WTC11 (cell line): ENCODE measurements at regions not wholly inside any gene's neighbourhood (a gene's known extent, or its start where the extent isn't known, plus 50 kb on each side); places are given as distances from the start of the nearest gene placed in this dataset.

Experiments
- ATAC-seq: fragments of 200-7000 bp; cut with Tn5 transposase; 2 replicates; pipeline ENCODE4 v1.10.0; 2021; ENCODE audit warnings: mild to moderate bottlenecking, moderate library complexity
- CTCF ChIA-PET: fragments of 300-600 bp; sonication (Branson Sonifier 250); formaldehyde crosslinking; loops from one replicate; lab custom pipeline; 2021; ENCODE audit warnings: antibody characterized with exemption; lab: Charles Lee
- POLR2A ChIA-PET: fragments of 350-600 bp; sonication (Branson Sonifier 250); formaldehyde crosslinking; loops from one replicate; lab custom pipeline; 2021; ENCODE audit warnings: antibody characterized with exemption; lab: Charles Lee
- DNase-seq: peaks from one replicate; pipeline ENCODE4 v3.0.0; 2021; ENCODE audit warnings: low spot score
- H3K27ac Mint-ChIP-seq: 2 replicates; pipeline ENCODE4 v1.8.0; 2021; ENCODE audit warnings: mixed read lengths
- H3K27me3 Mint-ChIP-seq: 2 replicates; pipeline ENCODE4 v1.8.0; 2021; ENCODE audit warnings: low read depth, mild to moderate bottlenecking, moderate library complexity, mixed read lengths
- H3K36me3 Mint-ChIP-seq: 2 replicates; pipeline ENCODE4 v1.8.0; 2021; ENCODE audit warnings: mixed read lengths
- H3K4me1 Mint-ChIP-seq: 2 replicates; pipeline ENCODE4 v1.8.0; 2022; ENCODE audit warnings: mixed read lengths
- H3K4me3 Mint-ChIP-seq: 2 replicates; pipeline ENCODE4 v1.8.0; 2021; ENCODE audit warnings: mild to moderate bottlenecking, moderate library complexity, mixed read lengths
- H3K9me3 Mint-ChIP-seq: 2 replicates; pipeline ENCODE4 v1.8.0; 2021; ENCODE audit warnings: mixed read lengths
- E2F4 ChIP-seq: sonication (generic); formaldehyde crosslinking; IDR thresholded peaks from 2 replicates; pipeline ENCODE4 v1.8.1; 2022; ENCODE audit warnings: low read depth, mild to moderate bottlenecking, moderate library complexity, missing genetic modification reagents, borderline replicate concordance
- GABPB1 ChIP-seq: sonication (generic); formaldehyde crosslinking; IDR thresholded peaks from 2 replicates; pipeline ENCODE4 v1.8.1; 2023; ENCODE audit warnings: mild to moderate bottlenecking, missing genetic modification reagents
- HMGA2 ChIP-seq: fragments of 250-450 bp; sonication (Bioruptor Pico); IDR thresholded peaks from 2 replicates; pipeline ENCODE4 v1.4.0; 2021; ENCODE audit warnings: mild to moderate bottlenecking, moderate library complexity
- IRF2 ChIP-seq: sonication (generic); formaldehyde crosslinking; IDR thresholded peaks from 2 replicates; pipeline ENCODE4 v1.8.0; 2022; ENCODE audit warnings: low read depth, missing genetic modification reagents, borderline replicate concordance
- JUN ChIP-seq: sonication (generic); formaldehyde crosslinking; IDR thresholded peaks from 2 replicates; pipeline ENCODE4 v1.8.0; 2023; ENCODE audit warnings: mild to moderate bottlenecking, missing genetic modification reagents
- MXD4 ChIP-seq: fragments of 250-450 bp; sonication (Bioruptor Pico); IDR thresholded peaks from 2 replicates; pipeline ENCODE4 v1.8.0; 2021; ENCODE audit warnings: mild to moderate bottlenecking, moderate library complexity, borderline replicate concordance
- NFE2L1 ChIP-seq: sonication (generic); formaldehyde crosslinking; IDR thresholded peaks from 2 replicates; pipeline ENCODE4 v1.8.1; 2023; ENCODE audit warnings: missing genetic modification reagents
- SOX15 ChIP-seq: fragments of 250-450 bp; sonication (Bioruptor Pico); IDR thresholded peaks from 2 replicates; pipeline ENCODE4 v1.9.0; 2021; ENCODE audit warnings: mild to moderate bottlenecking
- TEAD1 ChIP-seq: sonication (generic); formaldehyde crosslinking; IDR thresholded peaks from 2 replicates; pipeline ENCODE4 v1.8.0; 2022; ENCODE audit warnings: mild to moderate bottlenecking, missing genetic modification reagents
- ZBTB21 ChIP-seq: sonication (generic); formaldehyde crosslinking; IDR thresholded peaks from 2 replicates; pipeline ENCODE4 v1.8.1; 2023; ENCODE audit warnings: mild to moderate bottlenecking, missing genetic modification reagents, borderline replicate concordance
- ZNF121 ChIP-seq: sonication (generic); formaldehyde crosslinking; IDR thresholded peaks from 2 replicates; pipeline ENCODE4 v1.8.0; 2023; ENCODE audit warnings: missing genetic modification reagents
- ZNF138 ChIP-seq: sonication (generic); formaldehyde crosslinking; conservative IDR thresholded peaks from 2 replicates; pipeline ENCODE4 v1.8.1; 2022; ENCODE audit warnings: mild to moderate bottlenecking, moderate library complexity, missing genetic modification reagents
- ZNF219 ChIP-seq: sonication (generic); formaldehyde crosslinking; IDR thresholded peaks from 2 replicates; pipeline ENCODE4 v1.8.0; 2023; ENCODE audit warnings: missing genetic modification reagents, mild to moderate bottlenecking, borderline replicate concordance
- ZNF396 ChIP-seq: fragments of 250-450 bp; sonication (Bioruptor Pico); IDR thresholded peaks from 2 replicates; pipeline ENCODE4 v1.8.0; 2021; ENCODE audit warnings: mild to moderate bottlenecking, moderate library complexity, borderline replicate concordance
- ZNF416 ChIP-seq: fragments of 250-450 bp; sonication (Bioruptor Pico); IDR thresholded peaks from 2 replicates; pipeline ENCODE4 v1.9.0; 2021; ENCODE audit warnings: mild to moderate bottlenecking, inconsistent platforms
- ZNF512 ChIP-seq: sonication (generic); formaldehyde crosslinking; IDR thresholded peaks from 2 replicates; pipeline ENCODE4 v1.8.1; 2022; ENCODE audit warnings: missing genetic modification reagents, borderline replicate concordance
- ZNF671 ChIP-seq: fragments of 250-450 bp; sonication (Bioruptor Pico); IDR thresholded peaks from 2 replicates; pipeline ENCODE4 v1.8.0; 2021; ENCODE audit warnings: mild to moderate bottlenecking
- ZSCAN18 ChIP-seq: fragments of 250-450 bp; sonication (Bioruptor Pico); IDR thresholded peaks from 2 replicates; pipeline ENCODE4 v2.1.2; 2022; ENCODE audit warnings: mild to moderate bottlenecking, moderate library complexity
- TF ChIP-seq, protein P1 (sequence below): fragments of 250-450 bp; sonication (Bioruptor Pico); conservative IDR thresholded peaks from 2 replicates; pipeline ENCODE4 v1.9.0; 2021; ENCODE audit warnings: mild to moderate bottlenecking
- TF ChIP-seq, protein P2 (sequence below): sonication (generic); formaldehyde crosslinking; IDR thresholded peaks from 2 replicates; pipeline ENCODE4 v1.8.1; 2023; ENCODE audit warnings: mild to moderate bottlenecking, missing genetic modification reagents
- TF ChIP-seq, protein P3 (sequence below): sonication (generic); formaldehyde crosslinking; IDR thresholded peaks from 2 replicates; pipeline ENCODE4 v1.8.1; 2022; ENCODE audit warnings: low read depth, missing genetic modification reagents, borderline replicate concordance
- TF ChIP-seq, protein P4 (sequence below): sonication (generic); formaldehyde crosslinking; IDR thresholded peaks from 2 replicates; pipeline ENCODE4 v1.8.0; 2022; ENCODE audit warnings: mild to moderate bottlenecking, missing genetic modification reagents
- TF ChIP-seq, protein P5 (sequence below): fragments of 250-450 bp; sonication (Bioruptor Pico); IDR thresholded peaks from 2 replicates; pipeline ENCODE4 v1.9.0; 2021; ENCODE audit warnings: mild to moderate bottlenecking

DNA sequence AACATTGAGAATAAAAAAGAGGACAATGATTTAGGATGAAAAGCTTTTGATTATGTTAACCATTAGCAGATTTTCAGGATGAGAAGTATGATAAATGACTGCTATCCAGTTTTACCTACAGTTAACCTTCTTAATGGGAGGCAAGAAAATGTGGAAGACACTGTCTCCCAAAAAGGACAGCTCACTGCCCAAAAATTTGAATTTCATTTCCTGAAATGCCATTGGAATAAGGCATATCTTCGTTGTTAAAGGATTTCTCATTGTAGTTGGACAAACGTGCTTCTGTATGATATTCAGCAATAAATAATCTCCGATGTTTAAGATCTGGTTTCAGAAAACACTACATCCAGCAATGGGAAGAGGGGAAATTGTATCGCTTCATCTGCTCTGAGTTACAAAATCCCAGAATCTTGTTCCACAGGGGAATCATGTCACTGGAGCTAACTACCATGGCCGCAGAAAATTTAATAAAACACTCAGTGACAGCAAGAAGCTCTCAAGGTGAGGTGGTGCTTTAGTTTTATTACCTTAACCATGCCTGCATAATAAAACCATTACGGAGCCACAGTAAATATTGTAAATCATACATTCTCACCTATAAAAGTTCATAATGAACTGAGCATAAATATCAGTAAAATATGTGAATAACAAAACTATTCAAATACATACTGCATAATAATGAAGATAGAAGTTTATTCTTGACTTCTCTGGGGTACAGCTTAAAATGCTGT is 552.3 kb downstream of the PCDH7 start:
- CTCF ChIA-PET = no interaction called here
- no peaks in the 10 kb centered on the region for H3K27me3 Mint-ChIP-seq
- ATAC-seq = no peak

DNA sequence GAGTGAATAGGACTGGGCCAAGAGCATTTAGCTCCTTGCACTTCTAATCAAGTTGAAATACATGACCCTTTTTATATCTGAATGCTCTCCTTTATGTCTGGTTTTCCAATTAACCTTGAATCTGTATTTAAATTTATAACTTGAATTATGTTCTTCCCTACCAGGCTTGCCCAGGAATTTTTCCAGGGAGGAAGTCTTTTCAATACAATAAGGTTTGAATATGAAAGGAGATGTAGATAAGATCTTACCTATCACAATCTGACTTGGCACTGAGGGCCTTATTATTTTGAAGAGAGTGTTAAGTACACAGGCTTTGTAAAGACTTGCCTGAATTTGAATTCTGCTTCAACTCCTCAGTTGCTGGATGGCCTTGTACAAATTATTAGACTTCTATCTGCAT is 555.7 kb downstream of the PCDH7 start:
- H3K9me3 Mint-ChIP-seq = peaks cover 18% of the 10 kb centered on the region
- H3K27me3 Mint-ChIP-seq = no peaks in the 10 kb centered on the region
- H3K4me1 Mint-ChIP-seq = peaks cover 12% of the 10 kb centered on the region
- ATAC-seq = peak; percentile 36; the same call in 1 of the 2 replicates
- no peak for DNase-seq
- no peak overlapping the region for H3K4me3 Mint-ChIP-seq
- no peak overlapping the region for H3K27ac Mint-ChIP-seq
- 0 out of 2 replicates have a peak, but pooled peaks cover 4% of the 10 kb centered on the region for H3K36me3 Mint-ChIP-seq
- POLR2A ChIA-PET = no interaction called here
- CTCF ChIA-PET = no interaction called here
- TF ChIP-seq ZNF121 (CRISPR knock-in tag) (no peak), TEAD1 (CRISPR knock-in tag) (no peak), MXD4 (CRISPR knock-in tag) (no peak), ZNF671 (CRISPR knock-in tag) (no peak), ZSCAN18 (CRISPR knock-in tag) (no peak), ZNF219 (CRISPR knock-in tag) (no peak), ZBTB21 (CRISPR knock-in tag) (no peak), ZNF416 (CRISPR knock-in tag) (no peak), JUN (CRISPR knock-in tag) (no peak), ZNF396 (CRISPR knock-in tag) (no peak), HMGA2 (no peak), GABPB1 (CRISPR knock-in tag) (no peak), ZNF138 (CRISPR knock-in tag) (no peak), E2F4 (CRISPR knock-in tag) (no peak)
- TF ChIP-seq, protein P1, sequence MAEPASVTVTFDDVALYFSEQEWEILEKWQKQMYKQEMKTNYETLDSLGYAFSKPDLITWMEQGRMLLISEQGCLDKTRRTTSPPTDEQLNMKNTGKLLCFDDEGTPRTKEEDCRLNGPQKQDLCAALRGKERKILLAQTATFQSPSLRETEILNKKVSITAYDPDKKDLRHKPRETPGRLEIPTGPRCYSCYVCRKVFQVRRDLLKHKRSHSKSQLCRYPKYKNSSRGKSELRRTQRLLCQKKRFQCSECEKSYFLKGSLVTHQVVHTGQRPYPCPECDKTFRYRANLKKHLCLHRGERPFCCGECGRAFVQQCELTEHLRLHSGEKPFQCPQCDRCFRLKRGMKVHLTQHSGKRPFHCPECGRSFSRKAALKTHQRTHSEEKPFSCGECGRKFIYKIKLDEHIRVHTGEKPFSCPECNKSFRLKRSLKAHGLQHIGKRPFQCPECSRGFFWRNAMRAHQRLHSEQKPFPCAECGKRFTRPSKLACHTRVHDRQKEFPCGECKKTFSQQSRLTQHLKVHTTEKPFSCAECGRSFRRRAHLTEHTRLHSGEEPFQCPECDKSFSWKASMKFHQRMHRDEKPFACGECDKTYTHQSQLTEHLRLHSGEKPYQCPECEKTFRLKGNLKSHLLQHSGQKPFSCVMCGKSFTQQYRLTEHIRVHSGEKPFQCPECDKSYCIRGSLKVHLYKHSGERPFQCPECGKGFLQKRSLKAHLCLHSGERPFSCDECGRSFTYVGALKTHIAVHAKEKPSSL (CRISPR knock-in tag) = no peak
- TF ChIP-seq, protein P2, sequence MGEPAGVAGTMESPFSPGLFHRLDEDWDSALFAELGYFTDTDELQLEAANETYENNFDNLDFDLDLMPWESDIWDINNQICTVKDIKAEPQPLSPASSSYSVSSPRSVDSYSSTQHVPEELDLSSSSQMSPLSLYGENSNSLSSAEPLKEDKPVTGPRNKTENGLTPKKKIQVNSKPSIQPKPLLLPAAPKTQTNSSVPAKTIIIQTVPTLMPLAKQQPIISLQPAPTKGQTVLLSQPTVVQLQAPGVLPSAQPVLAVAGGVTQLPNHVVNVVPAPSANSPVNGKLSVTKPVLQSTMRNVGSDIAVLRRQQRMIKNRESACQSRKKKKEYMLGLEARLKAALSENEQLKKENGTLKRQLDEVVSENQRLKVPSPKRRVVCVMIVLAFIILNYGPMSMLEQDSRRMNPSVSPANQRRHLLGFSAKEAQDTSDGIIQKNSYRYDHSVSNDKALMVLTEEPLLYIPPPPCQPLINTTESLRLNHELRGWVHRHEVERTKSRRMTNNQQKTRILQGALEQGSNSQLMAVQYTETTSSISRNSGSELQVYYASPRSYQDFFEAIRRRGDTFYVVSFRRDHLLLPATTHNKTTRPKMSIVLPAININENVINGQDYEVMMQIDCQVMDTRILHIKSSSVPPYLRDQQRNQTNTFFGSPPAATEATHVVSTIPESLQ (CRISPR knock-in tag) = no peak
- TF ChIP-seq, protein P3, sequence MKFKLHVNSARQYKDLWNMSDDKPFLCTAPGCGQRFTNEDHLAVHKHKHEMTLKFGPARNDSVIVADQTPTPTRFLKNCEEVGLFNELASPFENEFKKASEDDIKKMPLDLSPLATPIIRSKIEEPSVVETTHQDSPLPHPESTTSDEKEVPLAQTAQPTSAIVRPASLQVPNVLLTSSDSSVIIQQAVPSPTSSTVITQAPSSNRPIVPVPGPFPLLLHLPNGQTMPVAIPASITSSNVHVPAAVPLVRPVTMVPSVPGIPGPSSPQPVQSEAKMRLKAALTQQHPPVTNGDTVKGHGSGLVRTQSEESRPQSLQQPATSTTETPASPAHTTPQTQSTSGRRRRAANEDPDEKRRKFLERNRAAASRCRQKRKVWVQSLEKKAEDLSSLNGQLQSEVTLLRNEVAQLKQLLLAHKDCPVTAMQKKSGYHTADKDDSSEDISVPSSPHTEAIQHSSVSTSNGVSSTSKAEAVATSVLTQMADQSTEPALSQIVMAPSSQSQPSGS = no peak

More for the DNA sequence above, 552.3 kb downstream of the PCDH7 start:
- TF ChIP-seq ZNF512 (CRISPR knock-in tag) = no peak
- no peak for TF ChIP-seq SOX15 (CRISPR knock-in tag)
- TF ChIP-seq, protein P4, sequence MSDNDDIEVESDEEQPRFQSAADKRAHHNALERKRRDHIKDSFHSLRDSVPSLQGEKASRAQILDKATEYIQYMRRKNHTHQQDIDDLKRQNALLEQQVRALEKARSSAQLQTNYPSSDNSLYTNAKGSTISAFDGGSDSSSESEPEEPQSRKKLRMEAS = no peak
- no peak for TF ChIP-seq ZNF121 (CRISPR knock-in tag)
- TF ChIP-seq NFE2L1 (CRISPR knock-in tag) = no peak
- TF ChIP-seq ZNF671 (CRISPR knock-in tag) = no peak
- no peak for TF ChIP-seq IRF2
- TF ChIP-seq, protein P5, sequence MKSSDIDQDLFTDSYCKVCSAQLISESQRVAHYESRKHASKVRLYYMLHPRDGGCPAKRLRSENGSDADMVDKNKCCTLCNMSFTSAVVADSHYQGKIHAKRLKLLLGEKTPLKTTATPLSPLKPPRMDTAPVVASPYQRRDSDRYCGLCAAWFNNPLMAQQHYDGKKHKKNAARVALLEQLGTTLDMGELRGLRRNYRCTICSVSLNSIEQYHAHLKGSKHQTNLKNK = no peak
- POLR2A ChIA-PET = no interaction called here
- peaks cover 7% of the 10 kb centered on the region for H3K9me3 Mint-ChIP-seq
- DNase-seq = no peak
- H3K4me3 Mint-ChIP-seq = no peak overlapping the region
- H3K4me1 Mint-ChIP-seq = peaks cover 12% of the 10 kb centered on the region
- H3K27ac Mint-ChIP-seq = no peak overlapping the region
- 0 out of 2 replicates have a peak, but pooled peaks cover 2% of the 10 kb centered on the region for H3K36me3 Mint-ChIP-seq
